ENCODE measurements at regions not wholly inside any gene's neighbourhood (a gene's known extent, or its start where the extent isn't known, plus 50 kb on each side); places are given as distances from the start of the nearest gene placed in this dataset.

GRCh38 chr3:159159546-159159945, 357.7 kb downstream of the MFSD1 start:
- H3K4me3 ChIP-seq (ENCODE audit: control insufficient read depth, low read depth, low read length): no peak overlapping the region
- TF ChIP-seq, protein P1, sequence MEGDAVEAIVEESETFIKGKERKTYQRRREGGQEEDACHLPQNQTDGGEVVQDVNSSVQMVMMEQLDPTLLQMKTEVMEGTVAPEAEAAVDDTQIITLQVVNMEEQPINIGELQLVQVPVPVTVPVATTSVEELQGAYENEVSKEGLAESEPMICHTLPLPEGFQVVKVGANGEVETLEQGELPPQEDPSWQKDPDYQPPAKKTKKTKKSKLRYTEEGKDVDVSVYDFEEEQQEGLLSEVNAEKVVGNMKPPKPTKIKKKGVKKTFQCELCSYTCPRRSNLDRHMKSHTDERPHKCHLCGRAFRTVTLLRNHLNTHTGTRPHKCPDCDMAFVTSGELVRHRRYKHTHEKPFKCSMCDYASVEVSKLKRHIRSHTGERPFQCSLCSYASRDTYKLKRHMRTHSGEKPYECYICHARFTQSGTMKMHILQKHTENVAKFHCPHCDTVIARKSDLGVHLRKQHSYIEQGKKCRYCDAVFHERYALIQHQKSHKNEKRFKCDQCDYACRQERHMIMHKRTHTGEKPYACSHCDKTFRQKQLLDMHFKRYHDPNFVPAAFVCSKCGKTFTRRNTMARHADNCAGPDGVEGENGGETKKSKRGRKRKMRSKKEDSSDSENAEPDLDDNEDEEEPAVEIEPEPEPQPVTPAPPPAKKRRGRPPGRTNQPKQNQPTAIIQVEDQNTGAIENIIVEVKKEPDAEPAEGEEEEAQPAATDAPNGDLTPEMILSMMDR (conservative IDR thresholded peaks at IDR 0.05; ENCODE audit: control insufficient read depth, insufficient read depth, low read depth, low read length): no peak
- DNase-seq (ENCODE audit: low read depth): no peak

- no peak for DNase-seq (ENCODE audit: low read depth)
- TF ChIP-seq, protein P1 (conservative IDR thresholded peaks at IDR 0.05; ENCODE audit: control insufficient read depth, insufficient read depth, low read depth, low read length): no peak
- H3K4me3 ChIP-seq (ENCODE audit: control insufficient read depth, low read depth, low read length): no peak overlapping the region
Observed at GRCh38 chr3:159163656-159164055, 361.8 kb downstream of the MFSD1 start.

DNA sequence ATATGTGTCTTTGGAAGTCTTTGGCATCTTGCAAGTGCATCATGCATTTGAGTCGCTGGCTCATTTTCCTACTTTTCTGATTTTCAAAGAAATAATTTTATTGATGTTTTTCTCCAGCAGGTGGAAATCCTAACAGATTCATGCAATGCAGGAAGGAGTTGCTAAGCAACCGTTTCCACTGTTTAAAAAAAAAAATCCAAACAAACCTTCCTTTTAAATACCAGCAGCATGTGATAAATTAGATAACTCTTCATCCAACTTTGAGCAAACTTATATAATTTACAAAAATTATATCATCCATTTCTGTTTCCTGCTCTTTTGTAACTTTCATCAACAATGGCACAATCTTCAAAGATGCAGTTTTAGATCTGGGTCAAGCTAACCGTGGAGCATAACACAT, 364.1 kb downstream of the MFSD1 start:
- no peak for DNase-seq (ENCODE audit: low read depth)
- TF ChIP-seq, protein P1 (conservative IDR thresholded peaks at IDR 0.05; ENCODE audit: control insufficient read depth, insufficient read depth, low read depth, low read length): no peak
- no peak overlapping the region for H3K4me3 ChIP-seq (ENCODE audit: control insufficient read depth, low read depth, low read length)

- no peak overlapping the region for H3K4me3 ChIP-seq (ENCODE audit: control insufficient read depth, low read depth, low read length)
- TF ChIP-seq, protein P1 (conservative IDR thresholded peaks at IDR 0.05; ENCODE audit: control insufficient read depth, insufficient read depth, low read depth, low read length): no peak
- DNase-seq (ENCODE audit: low read depth): no peak
Observed at GRCh38 chr3:159166899-159167586, 365.2 kb downstream of the MFSD1 start.

DNA sequence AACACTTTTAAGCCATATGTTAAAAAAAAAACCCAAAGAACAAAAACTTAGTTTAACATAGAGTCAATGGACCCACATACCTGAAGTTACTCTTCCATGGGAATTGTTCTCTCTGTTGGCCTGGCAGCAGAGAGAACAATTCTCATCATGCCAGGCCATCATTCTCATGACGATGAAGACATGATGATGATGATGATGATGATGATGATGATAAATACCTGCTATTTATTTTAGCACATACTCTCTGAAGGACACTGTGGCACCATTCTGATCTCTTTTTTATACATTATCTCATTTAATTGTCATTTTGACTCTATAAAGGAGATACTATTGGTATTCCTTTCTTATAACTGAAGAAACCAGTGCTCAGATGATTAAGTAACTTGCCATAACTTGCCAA, 366.9 kb downstream of the MFSD1 start:
- TF ChIP-seq, protein P1 (conservative IDR thresholded peaks at IDR 0.05; ENCODE audit: control insufficient read depth, insufficient read depth, low read depth, low read length): no peak
- no peak for DNase-seq (ENCODE audit: low read depth)
- H3K4me3 ChIP-seq (ENCODE audit: control insufficient read depth, low read depth, low read length): no peak overlapping the region

GRCh38 chr3:159169828-159170227, 368.0 kb downstream of the MFSD1 start:
- no peak overlapping the region for H3K4me3 ChIP-seq (ENCODE audit: control insufficient read depth, low read depth, low read length)
- TF ChIP-seq, protein P1 (conservative IDR thresholded peaks at IDR 0.05; ENCODE audit: control insufficient read depth, insufficient read depth, low read depth, low read length): no peak
- DNase-seq (ENCODE audit: low read depth): peak; percentile 94

All from fibroblast of mammary gland (primary cell).